Karpas-422 (cell line): ENCODE measurements at regions not wholly inside any gene's neighbourhood (a gene's known extent, or its start where the extent isn't known, plus 50 kb on each side); places are given as distances from the start of the nearest gene placed in this dataset.

Experiments
- DNase-seq: peaks from one replicate; pipeline ENCODE4 v3.0.0-alpha.2; 2015
- H2AFZ ChIP-seq: fragments of 200-600 bp; sonication (generic); 2 replicates; pipeline ENCODE4 v1.6.1; 2014; ENCODE audit warnings: antibody characterized with exemption, low read length, mixed read lengths
- H3K27ac ChIP-seq: fragments of 200-600 bp; sonication (generic); 2 replicates; pipeline ENCODE4 v1.5.1; 2014; ENCODE audit warnings: mild to moderate bottlenecking, low read length, moderate library complexity
- H3K27me3 ChIP-seq: fragments of 200-600 bp; sonication (generic); 2 replicates; pipeline ENCODE4 v1.6.1; 2014; ENCODE audit warnings: low read length, mixed read lengths
- H3K36me3 ChIP-seq: fragments of 200-600 bp; sonication (generic); 2 replicates; pipeline ENCODE4 v1.6.1; 2014; ENCODE audit warnings: low read length, mixed read lengths; ENCODE audit not compliant: insufficient read depth
- H3K4me1 ChIP-seq: fragments of 200-600 bp; sonication (generic); 2 replicates; pipeline ENCODE4 v1.6.1; 2014; ENCODE audit warnings: mild to moderate bottlenecking, low read length, mixed read lengths
- H3K4me2 ChIP-seq: fragments of 200-600 bp; sonication (generic); 2 replicates; pipeline ENCODE4 v1.6.1; 2014; ENCODE audit warnings: low read length, low read depth, mild to moderate bottlenecking; ENCODE audit not compliant: poor library complexity, severe bottlenecking
- H3K4me3 ChIP-seq: fragments of 200-600 bp; sonication (generic); 2 replicates; pipeline ENCODE4 v1.5.1; 2014; ENCODE audit warnings: mild to moderate bottlenecking, antibody characterized with exemption, low read length, mixed read lengths
- H3K79me2 ChIP-seq: fragments of 200-600 bp; sonication (generic); 2 replicates; pipeline ENCODE4 v1.6.1; 2014; ENCODE audit warnings: mild to moderate bottlenecking, low read length, mixed read lengths
- H3K9ac ChIP-seq: fragments of 200-600 bp; sonication (generic); 2 replicates; pipeline ENCODE4 v1.6.0; 2014; ENCODE audit warnings: low read length
- H3K9me2 ChIP-seq: fragments of 200-600 bp; sonication (generic), shearing (Covaris generic); replicated peaks from 2 replicates; pipeline ENCODE4 v1.6.0; 2014; ENCODE audit warnings: mild to moderate bottlenecking, low read length, moderate library complexity; ENCODE audit not compliant: insufficient read depth
- H3K9me3 ChIP-seq: fragments of 300-700, 200-600 bp; sonication (generic); 2 replicates; pipeline ENCODE4 v1.6.1; 2014; ENCODE audit warnings: low read length, mixed read lengths
- H4K20me1 ChIP-seq: fragments of 200-600 bp; sonication (generic); 2 replicates; pipeline ENCODE4 v1.6.1; 2014; ENCODE audit warnings: mild to moderate bottlenecking, antibody characterized with exemption, low read length, low read depth; ENCODE audit not compliant: insufficient read depth

- no peak overlapping the region for H3K4me3 ChIP-seq
- H3K9me2 ChIP-seq = no peaks in the 10 kb centered on the region
- H4K20me1 ChIP-seq = no peaks in the 10 kb centered on the region
- H2AFZ ChIP-seq = no peak overlapping the region
- DNase-seq = no peak
- H3K27ac ChIP-seq = no peak overlapping the region
- no peak overlapping the region for H3K4me2 ChIP-seq
- no peaks in the 10 kb centered on the region for H3K9me3 ChIP-seq
- H3K27me3 ChIP-seq = no peaks in the 10 kb centered on the region
- no peaks in the 10 kb centered on the region for H3K4me1 ChIP-seq
- H3K79me2 ChIP-seq = no peaks in the 10 kb centered on the region
- H3K9ac ChIP-seq = no peak overlapping the region
- H3K36me3 ChIP-seq = no peaks in the 10 kb centered on the region
These were observed 569.9 kb upstream of the CADM1 start for GRCh38 chr11:116073854-116074837.

GRCh38 chr11:116072601-116073410 lies 568.6 kb upstream of the CADM1 start:
- H3K27ac ChIP-seq = no peak overlapping the region
- H2AFZ ChIP-seq = no peak overlapping the region
- H3K4me2 ChIP-seq = no peak overlapping the region
- H3K4me3 ChIP-seq = no peak overlapping the region
- H3K27me3 ChIP-seq = no peaks in the 10 kb centered on the region
- no peaks in the 10 kb centered on the region for H3K36me3 ChIP-seq
- H3K9me2 ChIP-seq = no peaks in the 10 kb centered on the region
- DNase-seq = no peak
- H3K9ac ChIP-seq = no peak overlapping the region
- no peaks in the 10 kb centered on the region for H3K79me2 ChIP-seq
- no peaks in the 10 kb centered on the region for H3K9me3 ChIP-seq
- H4K20me1 ChIP-seq = no peaks in the 10 kb centered on the region
- no peaks in the 10 kb centered on the region for H3K4me1 ChIP-seq

- H3K4me1 ChIP-seq = no peaks in the 10 kb centered on the region
- H4K20me1 ChIP-seq = no peaks in the 10 kb centered on the region
- H3K9ac ChIP-seq = no peak overlapping the region
- H3K9me2 ChIP-seq = no peaks in the 10 kb centered on the region
- no peaks in the 10 kb centered on the region for H3K36me3 ChIP-seq
- no peak overlapping the region for H2AFZ ChIP-seq
- no peaks in the 10 kb centered on the region for H3K9me3 ChIP-seq
- DNase-seq = no peak
- no peak overlapping the region for H3K27ac ChIP-seq
- H3K79me2 ChIP-seq = no peaks in the 10 kb centered on the region
- H3K4me2 ChIP-seq = no peak overlapping the region
- no peaks in the 10 kb centered on the region for H3K27me3 ChIP-seq
- no peak overlapping the region for H3K4me3 ChIP-seq
These were observed 567.9 kb upstream of the CADM1 start for GRCh38 chr11:116072133-116072532.

DNA sequence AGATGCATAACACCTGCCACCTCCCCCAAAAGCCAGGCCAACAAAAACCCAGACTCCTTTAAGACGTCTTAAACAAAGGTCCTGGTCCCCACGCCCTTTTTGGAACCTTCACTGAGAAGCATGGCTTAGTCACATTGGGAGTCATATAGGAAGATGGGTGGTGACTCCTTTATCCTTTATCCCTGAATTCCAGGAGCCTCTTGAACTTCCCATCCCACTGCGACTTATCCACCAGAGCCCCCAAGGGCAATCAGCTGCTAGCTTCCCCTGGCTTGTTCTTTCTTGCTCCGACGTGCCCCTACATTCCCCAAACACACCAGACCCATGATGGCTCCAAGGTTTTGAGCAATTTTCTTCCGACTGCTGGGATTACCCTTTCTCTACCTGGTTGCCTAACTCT lies 567.0 kb upstream of the CADM1 start:
- Histone ChIP-seq H4K20me1 (no peaks in the 10 kb centered on the region), H3K9me3 (no peaks in the 10 kb centered on the region), H3K27ac (no peak overlapping the region), H3K9me2 (no peaks in the 10 kb centered on the region), H3K9ac (no peak overlapping the region), H3K27me3 (no peaks in the 10 kb centered on the region), H3K4me1 (peaks cover 2% of the 10 kb centered on the region), H3K79me2 (no peaks in the 10 kb centered on the region), H2AFZ (no peak overlapping the region), H3K4me2 (no peak overlapping the region), H3K4me3 (no peak overlapping the region), H3K36me3 (no peaks in the 10 kb centered on the region)
- no peak for DNase-seq

- H3K27me3 ChIP-seq = no peaks in the 10 kb centered on the region
- peaks cover 9% of the 10 kb centered on the region for H3K4me1 ChIP-seq
These were observed 566.3 kb upstream of the CADM1 start for GRCh38 chr11:116070520-116070919.

GRCh38 chr11:116066777-116067176 lies 562.6 kb upstream of the CADM1 start:
- H3K79me2 ChIP-seq = no peaks in the 10 kb centered on the region
- H3K36me3 ChIP-seq = no peaks in the 10 kb centered on the region

More at GRCh38 chr11:116070520-116070919, 566.3 kb upstream of the CADM1 start:
- Histone ChIP-seq H3K27ac (no peak overlapping the region), H3K79me2 (no peaks in the 10 kb centered on the region), H3K4me2 (no peak overlapping the region), H4K20me1 (no peaks in the 10 kb centered on the region), H2AFZ (no peak overlapping the region), H3K9ac (no peak overlapping the region), H3K9me2 (no peaks in the 10 kb centered on the region), H3K36me3 (no peaks in the 10 kb centered on the region), H3K9me3 (no peaks in the 10 kb centered on the region), H3K4me3 (no peak overlapping the region)
- DNase-seq = no peak

GRCh38 chr11:116065986-116066385 lies 561.8 kb upstream of the CADM1 start:
- peaks cover 28% of the 10 kb centered on the region for H3K4me1 ChIP-seq
- H3K36me3 ChIP-seq = no peaks in the 10 kb centered on the region
- H3K79me2 ChIP-seq = no peaks in the 10 kb centered on the region
- no peak overlapping the region for H2AFZ ChIP-seq
- H3K4me3 ChIP-seq = no peak overlapping the region
- no peak overlapping the region for H3K4me2 ChIP-seq
- no peak overlapping the region for H3K27ac ChIP-seq
- no peak overlapping the region for H3K9ac ChIP-seq
- H4K20me1 ChIP-seq = no peaks in the 10 kb centered on the region
- H3K27me3 ChIP-seq = no peaks in the 10 kb centered on the region
- H3K9me3 ChIP-seq = no peaks in the 10 kb centered on the region
- H3K9me2 ChIP-seq = no peaks in the 10 kb centered on the region
- DNase-seq = no peak

More at GRCh38 chr11:116066777-116067176, 562.6 kb upstream of the CADM1 start:
- Histone ChIP-seq H3K27ac (no peak overlapping the region), H3K9ac (no peak overlapping the region), H4K20me1 (no peaks in the 10 kb centered on the region), H3K4me1 (peaks cover 25% of the 10 kb centered on the region), H2AFZ (no peak overlapping the region), H3K27me3 (no peaks in the 10 kb centered on the region), H3K9me3 (no peaks in the 10 kb centered on the region), H3K4me3 (no peak overlapping the region), H3K9me2 (no peaks in the 10 kb centered on the region), H3K4me2 (no peak overlapping the region)
- DNase-seq = no peak

GRCh38 chr11:116065191-116065895 lies 561.1 kb upstream of the CADM1 start:
- Histone ChIP-seq H3K9me2 (no peaks in the 10 kb centered on the region), H3K4me2 (no peak overlapping the region), H3K4me3 (no peak overlapping the region), H3K9me3 (no peaks in the 10 kb centered on the region), H3K4me1 (peaks cover 28% of the 10 kb centered on the region), H3K79me2 (no peaks in the 10 kb centered on the region), H4K20me1 (no peaks in the 10 kb centered on the region), H3K27me3 (no peaks in the 10 kb centered on the region), H3K9ac (no peak overlapping the region), H2AFZ (no peak overlapping the region), H3K36me3 (no peaks in the 10 kb centered on the region), H3K27ac (no peak overlapping the region)
- no peak for DNase-seq
